Fibroblast of lung (primary cell): ENCODE measurements at regions not wholly inside any gene's neighbourhood (a gene's known extent, or its start where the extent isn't known, plus 50 kb on each side); places are given as distances from the start of the nearest gene placed in this dataset.
A peak's percentile ranks its signal among the peaks of the same experiment; 100 is the strongest.

Source experiments
- DNase-seq, 2 donors: peaks; one replicate each; pipeline versions ENCODE4 v3.0.0 to v3.0.0-alpha.2; 2010; ENCODE audit warnings: low read depth in 2 of 2
- H2AFZ ChIP-seq: 2 replicates; pipeline ENCODE4 v1.5.1; 2012; ENCODE audit warnings: low read length, control low read depth, inconsistent platforms
- H3K27ac ChIP-seq: 2 replicates; pipeline ENCODE4 v1.5.1; 2011; ENCODE audit warnings: low read length, control low read depth; ENCODE audit not compliant: insufficient read depth
- H3K27me3 ChIP-seq: 2 replicates; pipeline ENCODE4 v1.5.1; 2011; ENCODE audit warnings: mild to moderate bottlenecking, low read length; ENCODE audit not compliant: control insufficient read depth, insufficient read depth
- H3K36me3 ChIP-seq: 2 replicates; pipeline ENCODE4 v1.5.1; 2011; ENCODE audit warnings: low read length; ENCODE audit not compliant: control insufficient read depth, insufficient read depth
- H3K4me1 ChIP-seq: 2 replicates; pipeline ENCODE4 v1.5.1; 2011; ENCODE audit warnings: low read length; ENCODE audit not compliant: control insufficient read depth, insufficient read depth; ENCODE audit errors: extremely low read depth
- H3K4me2 ChIP-seq: 2 replicates; pipeline ENCODE4 v1.5.1; 2011; ENCODE audit warnings: low read length, control low read depth; ENCODE audit not compliant: insufficient read depth; ENCODE audit errors: extremely low read depth
- H3K4me3 ChIP-seq, 4 experiments: fragments of 200-600 bp in 1 of 4; sonication (generic) in 1 of 4; replicated peaks in 1 of 4; 2 replicates each; pipeline ENCODE4 v1.5.1; 2011 to 2016; ENCODE audit warnings: low read length in 4 of 4, low read depth in 3 of 4, mild to moderate bottlenecking in 3 of 4, control low read depth in 2 of 4, inconsistent platforms in 1 of 4, mixed read lengths in 1 of 4; ENCODE audit not compliant: insufficient read depth in 1 of 4; ENCODE audit errors: control extremely low read depth in 1 of 4
- H3K79me2 ChIP-seq: 2 replicates; pipeline ENCODE4 v1.5.1; 2012; ENCODE audit warnings: mild to moderate bottlenecking, low read length, inconsistent platforms; ENCODE audit not compliant: control insufficient read depth, insufficient read depth
- H3K9ac ChIP-seq: 2 replicates; pipeline ENCODE4 v1.5.1; 2011; ENCODE audit warnings: mild to moderate bottlenecking, low read length, control low read depth; ENCODE audit not compliant: insufficient read depth
- H3K9me3 ChIP-seq: 2 replicates; pipeline ENCODE4 v1.5.1; 2012; ENCODE audit warnings: low read depth, low read length; ENCODE audit not compliant: control insufficient read depth, insufficient read depth
- H4K20me1 ChIP-seq: 2 replicates; pipeline ENCODE4 v1.5.1; 2011; ENCODE audit warnings: low read length; ENCODE audit not compliant: control insufficient read depth, insufficient read depth; ENCODE audit errors: extremely low read depth
- CTCF ChIP-seq, 2 donors: IDR thresholded peaks in 1 of 2; conservative IDR thresholded peaks in 1 of 2; 1 replicate in 1 of 2; 2 replicates in 1 of 2; pipeline ENCODE4 v1.5.1; 2011 to 2012; ENCODE audit warnings: low read length in 2 of 2, control low read depth in 1 of 2, inconsistent platforms in 1 of 2, low read depth in 1 of 2, mild to moderate bottlenecking in 1 of 2
- EZH2 ChIP-seq: IDR thresholded peaks from 2 replicates; pipeline ENCODE4 v1.5.1; 2012; ENCODE audit warnings: low read length, control low read depth, mild to moderate bottlenecking; ENCODE audit errors: missing control alignments

GRCh38 chr7:13359656-13360055, 629.8 kb downstream of the ETV1 start:
- no peak overlapping the region for H3K9ac ChIP-seq

GRCh38 chr7:13386741-13387140, 602.7 kb downstream of the ETV1 start:
- Histone ChIP-seq H4K20me1 (no peaks in the 10 kb centered on the region), H3K4me2 (no peak overlapping the region), H3K27ac (no peak overlapping the region), H3K4me3 (no peak overlapping the region), H3K36me3 (no peaks in the 10 kb centered on the region), H3K9me3 (no peaks in the 10 kb centered on the region), H3K4me1 (no peaks in the 10 kb centered on the region), H3K27me3 (no peaks in the 10 kb centered on the region), H3K79me2 (no peaks in the 10 kb centered on the region), H2AFZ (no peak overlapping the region), H3K9ac (no peak overlapping the region)
- peak in 1 of 2 donors; percentile 21 for DNase-seq
- TF ChIP-seq EZH2: no peak
- TF ChIP-seq CTCF (conservative IDR thresholded peaks at IDR 0.05 in 1 of 2, IDR thresholded peaks at IDR 0.05 in 1 of 2; ENCODE audit: low read depth in 1 of 2, low read length in 2 of 2): no peak

More at GRCh38 chr7:13359656-13360055, 629.8 kb downstream of the ETV1 start:
- no peak overlapping the region for H2AFZ ChIP-seq
- no peaks in the 10 kb centered on the region for H3K9me3 ChIP-seq
- H3K27ac ChIP-seq: no peak overlapping the region
- no peak for DNase-seq
- H3K4me3 ChIP-seq: no peak overlapping the region
- no peaks in the 10 kb centered on the region for H4K20me1 ChIP-seq
- H3K4me2 ChIP-seq: no peak overlapping the region
- H3K36me3 ChIP-seq: no peaks in the 10 kb centered on the region
- TF ChIP-seq CTCF (conservative IDR thresholded peaks at IDR 0.05 in 1 of 2, IDR thresholded peaks at IDR 0.05 in 1 of 2; ENCODE audit: low read depth in 1 of 2, low read length in 2 of 2) (no peak), EZH2 (no peak)
- no peaks in the 10 kb centered on the region for H3K4me1 ChIP-seq
- H3K79me2 ChIP-seq: no peaks in the 10 kb centered on the region
- H3K27me3 ChIP-seq: no peaks in the 10 kb centered on the region

GRCh38 chr7:13407911-13408310, 581.6 kb downstream of the ETV1 start:
- Histone ChIP-seq H3K4me1 (no peaks in the 10 kb centered on the region), H3K36me3 (no peaks in the 10 kb centered on the region), H3K27ac (no peak overlapping the region), H3K4me2 (no peak overlapping the region), H4K20me1 (no peaks in the 10 kb centered on the region), H3K4me3 (no peak overlapping the region), H3K79me2 (no peaks in the 10 kb centered on the region), H3K27me3 (no peaks in the 10 kb centered on the region), H3K9me3 (no peaks in the 10 kb centered on the region), H2AFZ (no peak overlapping the region), H3K9ac (no peak overlapping the region)
- no peak for TF ChIP-seq EZH2
- TF ChIP-seq CTCF (conservative IDR thresholded peaks at IDR 0.05 in 1 of 2, IDR thresholded peaks at IDR 0.05 in 1 of 2; ENCODE audit: low read depth in 1 of 2, low read length in 2 of 2): no peak
- DNase-seq: no peak
